ENCODE measurements at regions not wholly inside any gene's neighbourhood (a gene's known extent, or its start where the extent isn't known, plus 50 kb on each side); places are given as distances from the start of the nearest gene placed in this dataset.

- Histone ChIP-seq H3K4me3 (ENCODE audit: insufficient read depth, low read depth, low read length) (no peak overlapping the region), H4K5ac (ENCODE audit: low read depth, low read length) (no peak overlapping the region), H3K27ac (ENCODE audit: insufficient read depth, low read length) (no peak overlapping the region), H3K56ac (ENCODE audit: extremely low read depth, insufficient read depth, low read length) (no peak overlapping the region), H4K20me1 (ENCODE audit: insufficient read depth, low read length) (no peaks in the 10 kb centered on the region), H3K4ac (ENCODE audit: low read depth, low read length) (no peak overlapping the region), H2BK5ac (ENCODE audit: low read depth, low read length, poor library complexity, severe bottlenecking) (no peak overlapping the region), H2AK9ac (replicated peaks; ENCODE audit: low read depth, low read length, poor library complexity) (no peak overlapping the region), H2AFZ (replicated peaks; ENCODE audit: low read length, poor library complexity) (no peak overlapping the region), H2BK20ac (ENCODE audit: low read depth, low read length) (no peak overlapping the region), H3K79me1 (ENCODE audit: low read depth in 1 of 2, low read length in 2 of 2) (no peaks in the 10 kb centered on the region), H3K14ac (replicated peaks; ENCODE audit: low read depth, low read length) (no peak overlapping the region), H3K9me3 (ENCODE audit: control insufficient read depth, insufficient read depth, low read length) (peaks cover 4% of the 10 kb centered on the region), H3K23ac (ENCODE audit: low read depth, low read length) (no peak overlapping the region), H4K91ac (ENCODE audit: insufficient read depth, low read depth, low read length) (no peak overlapping the region), H3K18ac (ENCODE audit: low read depth, low read length) (no peak overlapping the region), H3K4me2 (ENCODE audit: low read depth, low read length) (no peak overlapping the region), H2AK5ac (ENCODE audit: low read depth, low read length) (no peak overlapping the region), H3K36me3 (ENCODE audit: control insufficient read depth, insufficient read depth, low read length) (no peaks in the 10 kb centered on the region), H4K8ac (ENCODE audit: low read depth in 2 of 2, low read length in 2 of 2) (no peak overlapping the region), H3K27me3 (ENCODE audit: control insufficient read depth, insufficient read depth, low read length) (no peaks in the 10 kb centered on the region), H3K4me1 (ENCODE audit: control insufficient read depth, insufficient read depth, low read length) (no peaks in the 10 kb centered on the region), H3K9me1 (ENCODE audit: insufficient read depth, low read length) (no peaks in the 10 kb centered on the region), H2BK120ac (ENCODE audit: low read depth, low read length) (no peak overlapping the region), H3K9ac (ENCODE audit: low read depth, low read length) (no peak overlapping the region), H2BK15ac (ENCODE audit: low read depth, low read length) (no peak overlapping the region)
- DNase-seq: no peak
- CTCF ChIA-PET: no interaction called here
- BruUV-seq (replicated peaks): no TSS peak
- intact Hi-C loops (cut with micrococcal nuclease): no loop called here
- in situ Hi-C loops (cut with MboI; ENCODE audit: low sequenced_read_pairs): no loop called here
- 80% methylated on average over 1 of the region's 2 CpGs; no CpG with 5 or more reads in 1 of the 2 experiments for WGBS, 2 experiments (ENCODE audit: extremely low coverage in 2 of 2, insufficient read length in 1 of 2)
- TF ChIP-seq RFX5 (IDR thresholded peaks at IDR 0.05; ENCODE audit: low read depth, low read length) (no peak), NFE2L2 (IDR thresholded peaks at IDR 0.05; ENCODE audit: low read depth, low read length) (no peak), MAZ (IDR thresholded peaks at IDR 0.05; ENCODE audit: borderline replicate concordance, low read depth, low read length) (no peak)
- ATAC-seq (ENCODE audit: low read depth): no peak
- POLR2A ChIA-PET (ENCODE audit: unreplicated experiment): no interaction called here
- dilution Hi-C loops (cut with HindIII; ENCODE audit: low sequenced_read_pairs, unreplicated experiment): no loop called here
These were observed 591.2 kb downstream of the PDHA2 start for GRCh38 chr4:96431094-96431493.
